GM21360 (cell line): ENCODE measurements at regions not wholly inside any gene's neighbourhood (a gene's known extent, or its start where the extent isn't known, plus 50 kb on each side); places are given as distances from the start of the nearest gene placed in this dataset.

Source experiments
- ATAC-seq: cut with Tn5 transposase; IDR thresholded peaks from one replicate; pipeline ENCODE4 v1.9.1; 2021; ENCODE audit warnings: mild to moderate bottlenecking, moderate library complexity; ENCODE audit not compliant: unreplicated experiment

GRCh38 chr13:54150851-54151250 is 1122.2 kb downstream of the OLFM4 start:
- ATAC-seq = no peak

- no peak for ATAC-seq
Observed at GRCh38 chr13:54162069-54162468, 1133.5 kb downstream of the OLFM4 start.

DNA sequence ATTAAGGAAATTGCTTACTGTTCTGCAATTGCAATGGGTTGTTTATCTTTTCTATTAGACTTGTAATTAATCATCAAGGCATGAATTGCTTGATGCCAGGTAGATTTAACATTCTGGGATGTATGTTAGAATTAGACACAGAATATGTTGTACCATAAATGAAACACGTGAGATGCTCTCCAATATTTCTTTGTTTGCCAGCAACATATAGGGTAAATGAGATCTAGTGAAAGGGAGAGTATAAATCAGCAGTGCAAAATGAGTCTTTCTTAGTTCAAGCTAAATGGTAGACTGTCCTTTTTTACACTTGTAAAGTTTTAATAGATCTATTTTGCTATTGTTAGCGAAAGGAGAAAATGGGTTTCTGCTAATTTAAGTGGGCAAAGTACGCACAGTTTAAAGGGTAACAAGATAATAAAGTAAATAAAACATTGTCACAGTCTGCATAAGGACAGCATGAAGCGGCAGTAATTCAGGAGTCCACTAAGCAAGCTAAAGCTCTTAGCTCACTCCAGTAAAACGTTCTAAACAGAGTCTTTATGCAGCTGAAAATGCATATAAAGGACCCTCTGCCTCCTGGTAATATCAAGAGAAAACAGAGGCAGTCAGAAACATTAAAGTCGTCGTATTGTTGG is 1137.1 kb downstream of the OLFM4 start:
- no peak for ATAC-seq

DNA sequence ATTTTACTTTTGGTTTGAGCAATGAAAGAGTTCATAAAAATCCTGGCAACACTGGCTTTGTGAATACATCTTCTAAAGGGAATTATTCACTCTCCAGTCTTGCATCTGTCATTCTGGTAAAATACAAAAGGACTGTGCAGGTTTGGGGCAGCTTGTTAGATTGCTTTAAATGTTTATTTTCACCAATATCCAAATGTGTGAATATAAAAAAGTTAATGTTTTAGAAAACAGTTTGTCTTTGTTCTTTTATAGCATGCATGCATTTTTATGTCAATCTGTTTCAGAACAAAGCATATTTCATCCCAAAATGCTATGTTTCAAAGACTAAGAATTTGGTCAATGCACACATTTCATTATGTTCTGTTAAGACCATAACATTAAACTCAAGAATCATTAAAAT is 1145.4 kb downstream of the OLFM4 start:
- ATAC-seq = no peak

- ATAC-seq = no peak
Observed at GRCh38 chr13:54175466-54175865, 1146.9 kb downstream of the OLFM4 start.

GRCh38 chr13:54177466-54177865 is 1148.9 kb downstream of the OLFM4 start:
- no peak for ATAC-seq

GRCh38 chr13:54183166-54183565 is 1154.6 kb downstream of the OLFM4 start:
- no peak for ATAC-seq

GRCh38 chr13:54183728-54184127 is 1155.1 kb downstream of the OLFM4 start:
- no peak for ATAC-seq

GRCh38 chr13:54184576-54184975 is 1156.0 kb downstream of the OLFM4 start:
- no peak for ATAC-seq

DNA sequence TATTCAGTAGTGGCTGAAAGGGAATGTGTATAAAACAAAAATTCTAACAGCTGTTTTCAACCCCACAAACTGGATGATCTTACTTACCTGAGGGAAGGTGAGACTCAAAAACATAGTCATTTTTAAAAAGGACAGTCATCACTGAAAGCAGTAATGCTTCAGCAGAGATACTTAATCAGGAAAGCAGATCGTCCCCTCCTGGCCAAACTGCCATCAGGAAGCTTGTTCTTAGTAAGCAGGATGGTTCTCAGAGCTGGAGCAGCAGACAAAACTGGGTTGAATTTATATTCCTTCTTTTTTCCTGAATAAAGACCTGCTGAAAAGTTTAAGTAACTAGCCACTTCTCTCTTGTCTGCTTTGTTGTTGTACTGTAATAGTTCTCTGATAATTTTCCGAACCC is 1156.5 kb downstream of the OLFM4 start:
- no peak for ATAC-seq

DNA sequence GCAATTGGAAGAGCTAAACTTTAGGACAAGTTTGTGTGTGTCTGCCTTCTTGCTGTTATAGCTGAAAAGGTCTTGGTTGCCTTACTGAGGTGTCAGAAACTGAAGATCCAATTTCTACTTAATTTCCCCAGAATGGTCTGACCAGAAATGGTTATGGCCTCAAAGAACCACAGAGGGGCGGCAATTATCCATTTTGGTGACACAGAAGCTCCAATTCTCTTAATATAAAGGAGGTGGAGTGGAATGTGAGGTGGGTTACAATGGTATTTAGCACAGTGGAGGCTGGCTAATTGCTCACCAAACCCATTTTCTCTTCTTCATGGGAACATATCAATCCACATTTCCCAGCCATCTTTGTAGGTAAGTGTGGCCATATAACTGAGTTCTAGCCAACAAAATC is 1157.2 kb downstream of the OLFM4 start:
- no peak for ATAC-seq

- no peak for ATAC-seq
Observed at GRCh38 chr13:54187461-54187860, 1158.8 kb downstream of the OLFM4 start.

- ATAC-seq = no peak
Observed at GRCh38 chr13:54194233-54195024, 1165.8 kb downstream of the OLFM4 start.

- no peak for ATAC-seq
Observed at GRCh38 chr13:54196684-54197083, 1168.1 kb downstream of the OLFM4 start.

DNA sequence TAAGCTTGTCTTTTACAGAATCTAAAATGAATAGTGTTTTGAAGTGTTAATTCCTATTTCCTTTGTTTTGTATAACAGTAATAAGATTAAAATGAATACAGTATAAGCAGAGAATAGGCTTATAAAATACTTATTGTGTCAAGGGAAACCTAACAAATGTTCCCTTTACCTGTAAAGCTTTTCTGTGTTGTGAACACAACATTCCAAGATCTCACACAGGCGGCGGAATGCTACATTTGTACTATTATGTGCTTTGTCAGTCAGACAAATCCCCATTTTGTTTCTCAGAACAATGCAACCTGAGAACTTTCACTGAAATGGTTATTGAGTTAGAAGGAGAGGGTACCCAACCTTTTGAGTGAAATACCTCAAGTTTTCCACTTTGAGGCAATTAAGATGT is 1170.3 kb downstream of the OLFM4 start:
- no peak for ATAC-seq

DNA sequence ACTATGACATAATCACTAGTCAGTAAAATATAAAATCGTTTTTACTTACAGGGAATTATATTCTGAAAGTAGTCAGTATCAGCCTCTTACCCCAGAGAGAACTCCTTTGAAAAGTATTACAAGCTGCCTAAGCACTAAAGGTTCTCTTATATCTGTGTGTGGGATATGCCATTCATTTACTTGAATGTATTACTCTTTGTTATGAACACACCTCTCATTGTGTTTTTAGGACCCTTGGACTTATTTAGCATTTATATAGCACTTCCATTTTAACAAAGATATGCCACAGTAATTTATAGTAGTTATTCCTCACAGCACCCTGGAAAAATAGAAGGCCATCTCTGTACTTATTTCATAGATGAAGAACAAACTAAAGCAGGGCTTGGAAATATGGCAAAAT is 1178.0 kb downstream of the OLFM4 start:
- no peak for ATAC-seq

DNA sequence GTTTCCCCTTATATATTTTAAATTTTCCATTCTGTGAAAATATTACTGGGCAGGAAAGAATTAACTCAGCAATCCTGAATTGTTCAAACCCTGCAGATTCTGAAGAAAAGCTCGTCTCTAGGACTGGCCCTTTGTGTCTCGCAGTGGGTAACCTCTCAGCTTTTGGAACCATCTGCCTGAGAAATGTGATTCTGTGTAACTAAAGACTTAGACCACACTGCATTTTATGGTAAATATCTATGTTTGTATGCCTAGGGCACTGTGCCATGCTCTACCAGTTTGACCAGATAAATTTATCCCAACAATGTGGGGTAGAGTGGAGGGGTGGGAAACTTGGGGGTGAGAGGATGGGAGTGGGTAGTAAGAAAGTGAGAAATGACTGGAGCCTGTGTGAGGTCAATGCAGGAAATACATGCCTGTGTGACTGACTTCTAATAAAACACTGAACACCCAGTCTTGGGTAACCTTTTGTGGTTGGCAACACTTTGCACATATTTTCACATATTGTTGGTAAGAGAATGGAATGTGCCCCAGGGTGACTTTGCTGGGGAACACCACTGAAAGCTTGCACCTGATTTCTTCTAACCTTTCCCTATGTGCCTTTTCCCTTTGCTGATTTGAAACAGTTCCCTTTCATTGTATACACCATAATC is 1181.9 kb downstream of the OLFM4 start:
- ATAC-seq = no peak

- no peak for ATAC-seq
Observed at GRCh38 chr13:54216221-54216620, 1187.6 kb downstream of the OLFM4 start.

GRCh38 chr13:54226876-54227275 is 1198.3 kb downstream of the OLFM4 start:
- ATAC-seq = no peak

DNA sequence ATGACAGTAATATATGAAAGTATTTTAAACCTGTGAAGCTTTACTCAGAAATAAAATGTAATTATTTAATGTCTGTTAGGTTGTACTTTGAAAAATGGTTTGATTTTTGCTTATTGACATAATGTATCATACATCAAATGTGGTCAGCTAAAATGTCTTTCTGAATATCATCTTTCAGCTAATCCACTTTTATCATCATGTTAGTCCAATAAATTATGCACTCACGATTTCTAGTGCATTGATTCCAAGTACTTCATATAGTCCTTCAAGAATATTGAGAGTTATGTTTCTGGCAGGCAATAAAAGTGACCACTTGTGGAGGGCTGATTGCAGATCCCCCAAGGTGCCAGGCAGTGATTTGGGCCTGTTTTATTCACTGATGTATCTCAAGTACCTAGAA is 1204.1 kb downstream of the OLFM4 start:
- ATAC-seq = no peak

- ATAC-seq = no peak
Observed at GRCh38 chr13:54234607-54235006, 1206.0 kb downstream of the OLFM4 start.

- no peak for ATAC-seq
Observed at GRCh38 chr13:54241719-54242118, 1213.1 kb downstream of the OLFM4 start.
